T-helper 1 cell (primary cell): ENCODE measurements at regions not wholly inside any gene's neighbourhood (a gene's known extent, or its start where the extent isn't known, plus 50 kb on each side); places are given as distances from the start of the nearest gene placed in this dataset.
"Not testable (repeated sequence)": the region's sequence is repeated elsewhere in the genome, so short reads cannot be mapped to it uniquely, and the experiment has no call there.

ENCODE experiments used
- DNase-seq, 5 donors: peaks; one replicate each; pipeline ENCODE4 v3.0.0-alpha.2; 2012 to 2020

DNA sequence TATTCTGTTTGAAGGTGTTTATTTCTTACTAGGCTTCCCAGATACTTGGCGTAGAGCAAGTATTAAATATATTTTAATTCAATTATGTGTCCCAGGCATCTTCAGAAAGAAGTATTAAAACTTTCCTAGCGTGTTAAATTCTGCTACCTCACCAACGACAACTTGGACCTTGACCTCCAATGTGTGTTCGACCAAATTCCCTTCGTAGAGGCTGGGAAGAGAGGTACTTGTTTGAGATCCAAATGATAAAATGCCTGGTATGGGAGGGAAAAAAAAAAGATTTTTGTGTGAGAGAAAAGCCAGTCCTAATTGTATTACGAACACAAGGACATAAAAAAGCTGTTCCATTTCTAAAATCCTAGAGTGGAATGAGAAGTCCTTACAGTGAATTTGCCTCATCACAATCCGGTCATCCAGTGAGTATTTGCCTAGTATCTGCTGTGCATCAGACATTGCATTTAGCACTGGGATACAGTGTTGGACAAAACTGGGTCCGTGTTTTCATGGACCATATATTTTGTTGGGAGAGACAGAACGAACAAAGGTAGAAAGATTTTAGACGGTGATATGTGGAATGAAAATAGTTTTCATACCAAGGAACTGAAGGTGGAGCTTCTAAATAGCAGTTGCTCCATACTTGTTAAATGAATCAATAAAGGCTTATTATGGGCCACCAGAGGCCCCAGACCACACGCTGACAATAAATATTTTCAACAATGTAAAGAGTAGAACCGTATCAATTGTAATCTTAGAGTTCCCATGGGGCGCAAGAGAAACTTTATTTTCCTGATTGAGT is 103.1 kb downstream of the KIF4B start:
- DNase-seq, result no peak

GRCh38 chr5:155125551-155126095 is 112.1 kb downstream of the KIF4B start:
- DNase-seq, result no peak

GRCh38 chr5:155126573-155126972 is 113.0 kb downstream of the KIF4B start:
- DNase-seq, result no peak

DNA sequence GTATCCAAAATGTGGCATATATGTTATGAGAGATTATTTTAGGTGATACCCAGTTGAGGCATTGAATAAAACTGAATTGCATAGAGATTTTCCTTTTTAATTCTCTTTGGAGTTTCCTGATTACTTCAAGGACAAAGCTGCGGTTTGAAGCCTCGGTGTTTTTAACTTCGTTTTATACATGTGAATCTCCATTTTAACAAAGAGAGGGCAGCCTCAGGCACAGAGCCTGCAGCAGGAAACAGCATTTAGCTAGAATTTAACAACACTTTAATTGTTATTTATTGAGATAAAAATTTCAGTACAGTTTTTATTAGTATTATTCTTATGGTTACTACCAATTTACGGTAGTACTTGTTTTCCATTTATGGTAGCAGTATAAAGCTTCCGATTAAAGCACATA is 114.0 kb downstream of the KIF4B start:
- no peak for DNase-seq

DNA sequence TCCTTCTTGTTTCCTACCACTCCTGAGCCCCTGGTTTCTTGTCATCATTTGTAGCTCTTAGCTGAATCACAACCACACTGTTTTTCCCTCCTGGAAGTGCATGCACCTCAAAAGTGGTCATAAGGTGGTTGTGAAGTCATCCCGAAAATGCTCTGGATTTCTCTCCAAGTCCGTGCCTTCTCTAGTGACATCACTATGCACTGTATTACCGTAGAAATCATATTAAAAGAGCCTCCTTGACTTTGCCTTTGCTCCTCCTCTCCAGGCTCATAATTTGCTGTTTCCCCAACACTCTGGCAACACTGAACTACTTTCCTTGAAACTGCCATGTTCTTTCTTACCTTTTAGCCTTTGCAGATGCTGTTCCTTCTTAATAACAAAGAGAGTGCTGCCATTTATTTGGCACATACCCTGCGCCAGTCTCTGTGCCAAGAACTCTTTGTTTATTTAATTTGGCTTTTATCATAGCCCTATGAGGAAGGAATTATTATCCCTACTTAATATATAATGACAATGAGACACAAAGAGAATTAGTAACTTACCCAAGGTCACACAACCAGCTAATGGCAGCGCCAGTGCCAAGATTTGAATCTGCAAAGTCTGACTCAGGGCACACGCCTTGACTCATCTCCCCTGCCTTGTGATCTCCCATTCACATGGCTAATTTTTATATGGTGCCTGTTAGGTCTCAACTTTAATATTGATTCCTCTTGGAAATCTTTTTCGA is 115.4 kb downstream of the KIF4B start:
- DNase-seq, result no peak

DNA sequence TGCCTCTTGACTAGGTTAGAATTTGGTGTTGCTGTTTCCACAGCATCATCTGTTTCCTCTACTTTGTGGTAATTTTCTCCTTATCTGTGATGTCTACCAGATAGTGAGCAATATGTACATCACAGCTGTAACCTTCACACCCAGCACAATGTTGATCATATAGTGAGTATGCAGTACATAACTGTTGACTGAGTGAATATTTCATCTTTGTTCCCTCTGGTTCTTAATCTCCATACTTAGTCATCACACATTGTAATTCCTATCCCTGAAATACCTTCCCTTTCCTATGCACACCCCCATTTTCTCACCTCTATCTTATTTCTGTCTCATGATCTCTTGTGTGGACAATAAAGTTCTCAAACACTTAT is 115.9 kb downstream of the KIF4B start:
- DNase-seq, result no peak

DNA sequence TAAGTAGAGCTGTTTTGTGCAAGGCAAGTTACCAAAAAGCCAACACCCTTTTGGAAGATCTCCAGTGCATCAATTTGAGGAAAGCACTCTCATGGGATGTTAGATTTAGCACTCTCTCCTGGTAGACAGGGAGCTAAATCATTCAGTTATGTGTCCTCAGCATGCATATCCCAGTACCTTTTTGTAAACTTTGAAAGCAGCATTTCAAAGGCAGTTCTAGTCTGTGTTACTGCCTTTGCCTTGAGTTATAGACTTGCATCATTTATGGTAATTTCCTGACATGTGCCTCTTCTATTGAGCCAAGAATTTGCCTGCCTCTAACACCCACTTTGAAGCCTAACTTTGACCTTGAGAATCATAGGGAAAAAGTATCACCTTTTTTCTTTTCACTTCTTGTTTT is 120.6 kb downstream of the KIF4B start:
- DNase-seq, result no peak

DNA sequence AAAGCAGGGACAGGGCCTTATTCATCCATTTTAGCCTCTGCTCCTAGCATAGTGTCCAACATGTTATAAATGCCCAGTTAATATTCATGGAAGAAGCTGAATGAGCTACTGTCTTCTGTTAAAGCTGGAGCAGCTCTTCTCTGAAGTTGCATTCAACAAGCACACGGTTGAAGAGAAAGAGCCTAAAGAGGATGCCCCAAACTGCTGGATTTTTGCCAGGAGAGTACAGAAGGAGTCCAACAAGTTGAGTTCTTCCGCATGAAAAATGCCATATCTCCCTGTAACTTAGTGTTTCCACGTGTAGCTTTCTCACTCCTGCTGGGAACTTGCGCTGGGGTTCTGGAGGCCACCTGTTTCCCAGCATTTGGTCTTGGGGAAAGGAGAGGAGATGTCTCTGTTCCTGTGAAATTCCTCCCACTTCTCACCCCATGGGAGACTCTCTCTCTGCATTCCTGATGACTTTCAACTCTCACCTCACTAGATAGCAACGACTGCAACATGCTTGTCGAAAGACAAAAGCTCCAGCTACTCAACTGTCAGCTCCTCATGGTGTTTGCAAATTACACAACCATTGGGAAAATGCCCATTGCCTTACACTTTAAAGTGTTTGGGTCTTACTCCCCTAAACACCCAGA is 122.8 kb downstream of the KIF4B start:
- no peak for DNase-seq

DNA sequence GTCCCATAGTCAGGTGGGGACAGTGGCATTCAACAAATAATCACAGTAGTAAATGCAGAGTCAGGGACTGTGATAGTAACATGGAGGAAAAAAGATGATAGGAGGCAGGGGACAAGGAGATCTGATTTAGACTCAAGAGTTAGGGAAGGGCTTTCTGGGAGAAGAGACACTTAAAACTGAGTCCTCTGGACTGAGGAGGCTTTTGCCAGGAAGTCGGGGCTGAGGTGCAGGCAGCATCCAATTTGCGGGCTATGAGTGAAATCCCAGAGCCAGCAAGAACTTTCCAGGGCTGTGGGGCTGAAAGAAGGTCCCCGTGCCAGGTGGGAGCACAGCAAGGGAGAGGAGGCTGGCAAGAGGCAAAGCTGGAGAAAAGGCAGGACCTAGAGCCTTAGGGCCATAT is 124.1 kb downstream of the KIF4B start:
- DNase-seq, result no peak

GRCh38 chr5:155140646-155141045 is 127.1 kb downstream of the KIF4B start:
- DNase-seq, result no peak

GRCh38 chr5:155144956-155145355 is 131.4 kb downstream of the KIF4B start:
- DNase-seq, result no peak

- DNase-seq, result no peak
Measured at GRCh38 chr5:155147222-155147621, 133.7 kb downstream of the KIF4B start.

DNA sequence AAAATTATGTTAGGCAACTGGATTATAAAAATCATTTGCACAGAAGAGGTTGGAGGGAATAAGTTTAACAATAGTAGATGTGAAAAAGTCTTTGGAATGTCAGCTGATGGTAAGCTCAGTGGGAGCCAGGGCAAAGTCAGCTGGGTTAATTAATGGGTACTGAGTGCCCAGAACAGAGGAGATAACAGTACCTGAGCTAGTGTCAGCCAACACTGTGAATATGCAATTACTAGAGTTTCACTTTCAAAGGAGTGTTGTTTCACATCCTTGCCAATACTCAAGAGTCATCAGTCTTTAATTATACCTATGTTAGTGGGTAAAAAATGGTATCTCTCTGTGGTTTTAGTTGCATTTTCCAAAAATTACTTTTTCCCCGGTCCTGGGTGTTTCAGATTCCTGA is 135.1 kb downstream of the KIF4B start:
- DNase-seq, result no peak

DNA sequence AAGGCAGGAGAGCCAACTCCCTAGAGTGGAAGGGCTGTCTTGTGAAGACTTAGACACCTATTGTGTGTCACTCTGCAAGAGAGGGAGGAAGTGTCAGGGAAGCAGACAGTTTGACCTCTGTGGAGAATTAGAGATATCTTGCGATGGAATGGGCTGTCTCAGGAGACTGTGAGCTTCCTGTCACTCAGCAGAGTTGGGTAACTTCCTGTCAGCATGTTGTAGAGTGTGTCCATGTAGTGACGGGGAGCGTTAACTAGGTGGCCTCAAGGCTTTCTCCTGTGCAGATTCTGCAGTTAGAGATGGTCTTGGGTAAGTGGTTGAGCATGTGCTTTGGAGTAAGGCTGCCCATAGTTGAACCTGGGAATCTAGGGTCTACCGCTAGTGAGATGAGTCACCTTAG is 136.5 kb downstream of the KIF4B start:
- DNase-seq, result peak in 1 of 5 donors; percentile 2

DNA sequence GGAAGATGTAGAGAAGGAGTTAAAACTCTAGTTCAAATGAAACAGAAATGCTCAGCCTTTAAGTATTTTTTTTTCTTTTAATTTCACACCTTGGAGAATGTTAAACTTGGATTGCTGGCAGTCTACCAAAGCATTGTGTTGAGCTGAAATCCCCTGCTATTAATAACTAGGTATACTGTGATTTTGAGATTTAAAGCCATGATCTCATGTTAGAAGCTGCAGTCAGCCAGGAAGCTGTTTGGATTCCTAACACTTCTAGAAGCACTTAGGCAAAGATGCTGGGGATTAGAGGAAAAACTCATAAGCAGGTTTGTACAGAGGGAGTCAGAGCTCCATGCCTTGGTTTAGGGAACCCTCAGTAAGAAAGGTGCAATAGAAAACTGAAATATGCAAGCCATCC is 141.4 kb downstream of the KIF4B start:
- DNase-seq, result no peak

GRCh38 chr5:155163084-155163483 is 149.5 kb downstream of the KIF4B start:
- DNase-seq, result not testable (repeated sequence)

GRCh38 chr5:155167736-155168135 is 154.2 kb downstream of the KIF4B start:
- no peak for DNase-seq

DNA sequence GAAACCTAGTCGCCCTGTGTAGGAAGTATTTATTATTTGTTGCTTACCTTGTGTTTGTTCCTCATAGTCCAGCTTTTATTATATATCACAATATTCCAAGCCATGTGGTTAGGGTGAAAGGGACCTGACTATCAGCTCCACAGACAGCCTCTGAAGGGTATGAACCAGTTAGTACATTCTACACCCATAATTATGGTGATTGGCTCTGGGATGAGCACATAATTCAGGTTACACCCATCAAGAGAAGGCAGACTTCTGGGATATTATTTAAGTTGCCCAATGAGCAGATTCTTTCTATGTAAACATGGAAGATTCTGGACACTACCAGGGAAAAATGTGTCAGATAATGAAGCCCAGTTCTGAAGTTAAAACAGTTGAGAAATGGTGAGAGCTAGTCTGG is 168.0 kb downstream of the KIF4B start:
- no peak for DNase-seq

DNA sequence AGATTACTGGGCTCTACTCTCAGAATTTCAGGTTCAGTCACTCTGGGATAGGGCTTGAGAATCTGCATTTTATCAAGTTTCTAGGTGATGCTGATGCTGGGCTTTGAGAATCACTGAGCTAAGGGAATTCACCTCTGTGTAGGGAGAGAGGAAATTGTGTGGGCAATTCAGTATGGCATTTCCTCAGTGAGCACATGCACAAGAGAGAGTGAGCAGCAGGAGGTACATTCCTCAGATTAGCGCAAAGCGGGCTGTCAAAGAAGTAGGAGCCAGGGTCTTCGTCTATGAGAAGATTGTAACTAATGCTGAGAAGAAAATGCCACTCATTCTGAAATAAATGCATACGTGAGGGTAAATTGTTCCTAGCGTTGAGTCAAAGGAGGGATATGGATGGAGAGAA is 175.9 kb downstream of the KIF4B start:
- no peak for DNase-seq

DNA sequence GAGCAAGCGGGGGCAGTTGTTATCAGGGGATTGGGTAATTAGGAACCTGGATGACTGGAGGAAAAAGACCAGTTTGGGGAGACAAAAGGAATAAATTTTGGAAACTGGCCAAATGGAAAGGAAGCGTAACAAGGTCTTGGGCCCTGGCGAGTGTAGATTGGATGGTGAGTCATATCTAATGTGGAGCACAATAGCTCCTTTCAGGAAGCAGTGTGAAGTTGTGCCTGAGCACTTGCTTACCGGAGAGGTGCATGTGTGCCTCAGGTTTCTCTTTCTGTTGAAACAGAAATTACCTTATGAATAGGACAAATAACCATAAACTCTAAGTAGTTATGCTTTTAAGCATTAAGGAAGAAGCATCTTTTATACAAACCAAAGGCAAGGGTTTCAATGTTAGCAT is 176.4 kb downstream of the KIF4B start:
- DNase-seq, result no peak

GRCh38 chr5:155193029-155193428 is 179.5 kb downstream of the KIF4B start:
- no peak for DNase-seq

GRCh38 chr5:155193483-155194107 is 180.0 kb downstream of the KIF4B start:
- DNase-seq, result no peak

DNA sequence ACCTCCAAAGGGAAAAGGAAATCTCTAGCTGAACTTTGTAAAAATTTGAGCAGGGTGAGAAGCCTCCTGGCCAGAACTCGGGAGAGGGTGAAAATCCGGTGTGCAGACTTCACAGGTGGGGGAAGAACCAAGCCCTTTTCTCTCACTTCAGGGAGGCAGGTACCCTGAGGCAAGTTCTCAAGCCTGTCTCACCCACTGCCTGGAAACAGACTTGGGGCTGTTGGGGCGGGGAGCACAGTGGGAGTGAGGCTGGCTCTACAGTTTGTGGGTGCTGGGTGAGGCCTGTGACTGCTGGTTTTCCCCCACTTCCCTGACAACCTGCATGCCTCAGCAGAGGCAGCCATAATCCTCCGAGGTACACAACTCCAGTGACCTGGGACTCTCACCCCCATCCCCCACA is 187.1 kb downstream of the KIF4B start:
- DNase-seq, result no peak
